GM12864 (cell line): ENCODE measurements at regions not wholly inside any gene's neighbourhood (a gene's known extent, or its start where the extent isn't known, plus 50 kb on each side); places are given as distances from the start of the nearest gene placed in this dataset.

ENCODE experiments used
- DNase-seq: peaks from one replicate; pipeline ENCODE4 v3.0.0-alpha.2; 2011; ENCODE audit warnings: low read depth
- H3K4me3 ChIP-seq: 2 replicates; pipeline ENCODE4 v1.5.1; 2011; ENCODE audit warnings: mild to moderate bottlenecking, low read depth, low read length, control low read depth
- TF ChIP-seq, protein P1 (sequence below): IDR thresholded peaks from 2 replicates; pipeline ENCODE4 v1.5.1; 2011; ENCODE audit warnings: low read depth, mild to moderate bottlenecking, moderate library complexity, low read length, control low read depth, inconsistent platforms; ENCODE audit errors: missing control alignments

- TF ChIP-seq, protein P1, sequence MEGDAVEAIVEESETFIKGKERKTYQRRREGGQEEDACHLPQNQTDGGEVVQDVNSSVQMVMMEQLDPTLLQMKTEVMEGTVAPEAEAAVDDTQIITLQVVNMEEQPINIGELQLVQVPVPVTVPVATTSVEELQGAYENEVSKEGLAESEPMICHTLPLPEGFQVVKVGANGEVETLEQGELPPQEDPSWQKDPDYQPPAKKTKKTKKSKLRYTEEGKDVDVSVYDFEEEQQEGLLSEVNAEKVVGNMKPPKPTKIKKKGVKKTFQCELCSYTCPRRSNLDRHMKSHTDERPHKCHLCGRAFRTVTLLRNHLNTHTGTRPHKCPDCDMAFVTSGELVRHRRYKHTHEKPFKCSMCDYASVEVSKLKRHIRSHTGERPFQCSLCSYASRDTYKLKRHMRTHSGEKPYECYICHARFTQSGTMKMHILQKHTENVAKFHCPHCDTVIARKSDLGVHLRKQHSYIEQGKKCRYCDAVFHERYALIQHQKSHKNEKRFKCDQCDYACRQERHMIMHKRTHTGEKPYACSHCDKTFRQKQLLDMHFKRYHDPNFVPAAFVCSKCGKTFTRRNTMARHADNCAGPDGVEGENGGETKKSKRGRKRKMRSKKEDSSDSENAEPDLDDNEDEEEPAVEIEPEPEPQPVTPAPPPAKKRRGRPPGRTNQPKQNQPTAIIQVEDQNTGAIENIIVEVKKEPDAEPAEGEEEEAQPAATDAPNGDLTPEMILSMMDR = no peak
- no peak for DNase-seq
- no peak overlapping the region for H3K4me3 ChIP-seq
Measured at GRCh38 chr7:142698429-142698828, 50.8 kb upstream of the PRSS1 start.

GRCh38 chr7:142697270-142697669 lies 52.0 kb upstream of the PRSS1 start:
- TF ChIP-seq, protein P1 = no peak
- no peak overlapping the region for H3K4me3 ChIP-seq
- DNase-seq = no peak

DNA sequence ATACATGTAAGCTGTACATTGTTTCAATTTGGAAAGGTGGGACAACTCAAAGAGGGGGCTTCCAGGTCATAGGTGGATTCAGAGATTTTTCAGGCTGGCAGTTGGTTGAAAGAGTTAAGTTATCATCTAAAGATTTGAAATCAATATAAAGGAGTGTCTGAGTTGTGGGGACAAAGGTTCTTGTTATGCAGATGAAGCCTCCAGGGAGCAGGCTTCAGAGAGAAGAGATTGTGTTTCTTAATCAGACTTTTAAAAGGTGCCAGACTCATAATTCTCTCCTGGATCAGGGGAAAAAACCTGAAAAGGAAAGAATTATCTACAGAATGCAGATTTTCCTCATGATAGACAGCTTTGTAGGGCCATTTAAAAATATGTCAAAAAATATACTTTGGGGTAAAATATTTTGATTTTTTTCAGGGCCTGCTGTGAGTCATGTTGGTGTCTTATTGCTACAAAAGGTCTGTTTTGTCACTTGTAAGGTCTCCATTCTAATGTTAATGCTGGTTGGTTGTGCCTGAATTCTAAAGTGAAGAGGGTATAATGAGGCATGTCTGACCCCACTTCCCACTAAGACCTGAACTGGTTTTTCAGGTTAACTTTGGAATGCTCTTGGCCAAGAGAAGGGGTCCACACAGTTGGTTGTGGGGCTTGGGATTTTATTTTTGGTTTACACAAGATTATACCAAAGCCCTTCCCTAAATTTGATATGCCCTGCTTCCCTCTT lies 52.7 kb upstream of the PRSS1 start:
- TF ChIP-seq, protein P1 = no peak
- DNase-seq = no peak
- H3K4me3 ChIP-seq = no peak overlapping the region

GRCh38 chr7:142693911-142694310 lies 55.4 kb upstream of the PRSS1 start:
- DNase-seq = no peak
- H3K4me3 ChIP-seq = no peak overlapping the region
- TF ChIP-seq, protein P1 = no peak

- TF ChIP-seq, protein P1 = no peak
- no peak for DNase-seq
- no peak overlapping the region for H3K4me3 ChIP-seq
Measured at GRCh38 chr7:142690554-142691182, 58.6 kb upstream of the PRSS1 start.

GRCh38 chr7:142689439-142690120 lies 59.7 kb upstream of the PRSS1 start:
- TF ChIP-seq, protein P1 = no peak
- no peak for DNase-seq
- no peak overlapping the region for H3K4me3 ChIP-seq
